GM12878 (cell line): ENCODE measurements at regions not wholly inside any gene's neighbourhood (a gene's known extent, or its start where the extent isn't known, plus 50 kb on each side); places are given as distances from the start of the nearest gene placed in this dataset.

ENCODE experiments used
- ATAC-seq: fragments of 200-7000 bp; cut with Tn5 transposase; 3 replicates; pipeline ENCODE4 v1.9.1; 2020; ENCODE audit warnings: mild to moderate bottlenecking, moderate library complexity
- BruUV-seq: library from RNA; stranded (reverse); fragments of 400-500 nt; replicated peaks from 2 replicates; lab custom pipeline; 2021; lab: Mats Ljungman, UMichigan
- CTCF ChIA-PET: fragments of 300-600 bp; sonication (Branson Sonifier 250); formaldehyde crosslinking; extraction: SDS; loops from one replicate; lab custom pipeline; 2021; ENCODE audit warnings: inconsistent platforms; lab: Yijun Ruan, JAX
- POLR2A ChIA-PET: fragments of 350-600 bp; formaldehyde crosslinking; extraction: SDS; loops from one replicate; lab custom pipeline; 2021; ENCODE audit warnings: inconsistent platforms; lab: Charles Lee
- RAD21 ChIA-PET: fragments of 300-600 bp; sonication (Branson Sonifier 250); formaldehyde crosslinking; loops from one replicate; lab custom pipeline; 2023; ENCODE audit warnings: antibody characterized with exemption; ENCODE audit not compliant: unreplicated experiment; lab: Charles Lee
- SMC1A ChIA-PET: fragments of 300-600 bp; sonication (Branson Sonifier 250); formaldehyde crosslinking; loops from one replicate; lab custom pipeline; 2023; ENCODE audit not compliant: unreplicated experiment, uncharacterized antibody; lab: Charles Lee
- DNase-seq: peaks from one replicate; pipeline ENCODE4 v3.0.0-alpha.2; 2011; ENCODE audit warnings: low read depth, low spot score
- FAIRE-seq: peaks from 3 replicates; lab custom pipeline; 2011; peaks lifted over from hg19 to GRCh38; lab: Jason Lieb, UNC
- H2AFZ ChIP-seq: 2 replicates; pipeline ENCODE4 v1.6.0; 2011; ENCODE audit warnings: low read depth, low read length, control low read depth; ENCODE audit not compliant: control insufficient read depth
- H3K27ac ChIP-seq: 2 replicates; pipeline ENCODE4 v1.5.1; 2011; ENCODE audit warnings: control low read depth; ENCODE audit not compliant: control insufficient read depth, insufficient read depth
- H3K27me3 ChIP-seq, 2 experiments: replicated peaks in 1 of 2; 2 replicates each; pipeline versions ENCODE4 v1.6.0 to v1.6.1; 2011; ENCODE audit warnings: low read length in 1 of 2; ENCODE audit not compliant: control insufficient read depth in 2 of 2, insufficient read depth in 2 of 2
- H3K36me3 ChIP-seq, 2 experiments: 2 replicates each; pipeline ENCODE4 v1.5.1; 2011; ENCODE audit warnings: low read length in 1 of 2; ENCODE audit not compliant: control insufficient read depth in 2 of 2, insufficient read depth in 2 of 2
- H3K4me1 ChIP-seq: 2 replicates; pipeline ENCODE4 v1.6.1; 2011; ENCODE audit warnings: mild to moderate bottlenecking, low read length, moderate library complexity, mixed read lengths; ENCODE audit not compliant: control insufficient read depth, insufficient read depth
- H3K4me2 ChIP-seq: 2 replicates; pipeline ENCODE4 v1.6.0; 2011; ENCODE audit warnings: control low read depth; ENCODE audit not compliant: control insufficient read depth, insufficient read depth
- H3K4me3 ChIP-seq: fragments of 200-600 bp; sonication (generic); 2 replicates; pipeline ENCODE4 v1.5.1; 2016
- H3K79me2 ChIP-seq: 2 replicates; pipeline ENCODE4 v1.6.0; 2011; ENCODE audit warnings: low read length; ENCODE audit not compliant: control insufficient read depth, insufficient read depth
- H3K9ac ChIP-seq: 2 replicates; pipeline ENCODE4 v1.8.0; 2011; ENCODE audit warnings: low read length, control low read depth, mixed read lengths; ENCODE audit not compliant: control insufficient read depth, insufficient read depth
- H3K9me3 ChIP-seq: replicated peaks from 3 replicates; pipeline ENCODE4 v1.5.1; 2011; ENCODE audit warnings: mild to moderate bottlenecking, low read length; ENCODE audit not compliant: control insufficient read depth, insufficient read depth
- H4K20me1 ChIP-seq: 2 replicates; pipeline ENCODE4 v1.6.0; 2011; ENCODE audit not compliant: control insufficient read depth, insufficient read depth
- BACH1 ChIP-seq: fragments of 450-650 bp; IDR thresholded peaks from 2 replicates; pipeline ENCODE4 v1.6.1; 2017; ENCODE audit warnings: mild to moderate bottlenecking, borderline replicate concordance
- BCL11A ChIP-seq: IDR thresholded peaks from 2 replicates; pipeline ENCODE4 v1.6.1; 2011; ENCODE audit warnings: low read depth, low read length
- CEBPZ ChIP-seq: fragments of 150-350 bp; IDR thresholded peaks from 2 replicates; pipeline ENCODE4 v1.6.1; 2016; ENCODE audit warnings: low read depth, low read length
- HDAC6 ChIP-seq: fragments of 200-600 bp; sonication (generic); IDR thresholded peaks from one replicate; pipeline ENCODE4 v1.8.0; 2017; ENCODE audit warnings: antibody characterized with exemption; ENCODE audit not compliant: unreplicated experiment
- IRF5 ChIP-seq: fragments of 450-650 bp; IDR thresholded peaks from 2 replicates; pipeline ENCODE4 v1.6.1; 2017; ENCODE audit warnings: borderline replicate concordance
- MEF2A ChIP-seq: IDR thresholded peaks from 2 replicates; pipeline ENCODE4 v1.6.1; 2011; ENCODE audit warnings: low read depth, mild to moderate bottlenecking, low read length, moderate library complexity; ENCODE audit not compliant: insufficient read depth
- MYB ChIP-seq: fragments of 150-350 bp; IDR thresholded peaks from 2 replicates; pipeline ENCODE4 v1.6.1; 2014; ENCODE audit warnings: mild to moderate bottlenecking, low read depth, low read length, borderline replicate concordance
- PRDM15 ChIP-seq: fragments of 450-650 bp; formaldehyde crosslinking; IDR thresholded peaks from 2 replicates; pipeline ENCODE4 v1.4.0; 2020; ENCODE audit warnings: mild to moderate bottlenecking, moderate library complexity
- RCOR1 ChIP-seq: conservative IDR thresholded peaks from 2 replicates; pipeline ENCODE4 v1.6.1; 2012; ENCODE audit warnings: low read depth, low read length, improper control_type of control experiment
- TCF7 ChIP-seq: IDR thresholded peaks from 2 replicates; pipeline ENCODE4 v1.6.1; 2014; ENCODE audit warnings: antibody characterized with exemption, borderline replicate concordance
- USF1 ChIP-seq: IDR thresholded peaks from 2 replicates; pipeline ENCODE4 v1.6.1; 2011; ENCODE audit warnings: borderline replicate concordance, low read depth, mild to moderate bottlenecking, moderate library complexity, mixed read lengths, low read length; ENCODE audit not compliant: insufficient read depth; ENCODE audit errors: extremely low read length
- ZNF207 ChIP-seq: fragments of 450-650 bp; IDR thresholded peaks from 2 replicates; pipeline ENCODE4 v1.6.1; 2014; ENCODE audit warnings: antibody characterized with exemption, mild to moderate bottlenecking, borderline replicate concordance
- WGBS: methylation state at CpG from one replicate; pipeline ENCODE4 v1.1.6; 2016; ENCODE audit warnings: low lambda C conversion rate; ENCODE audit not compliant: insufficient replicate concordance, insufficient coverage; ENCODE audit errors: missing lambda C conversion rate; 5-methylcytosine and 5-hydroxymethylcytosine counted together
- in situ Hi-C: fragments of 300-500 bp; cut with MboI; formaldehyde crosslinking; loops from 9 replicates; pipeline ENCODE4 v1.14.3; 2018; ENCODE audit warnings: mixed read lengths
- intact Hi-C: fragments of 100-400 bp; cut with micrococcal nuclease; formaldehyde crosslinking; loops from one replicate; pipeline ENCODE4 v1.14.2; 2022; ENCODE audit not compliant: unreplicated experiment
- TF ChIP-seq, protein P1 (sequence below): IDR thresholded peaks from 2 replicates; pipeline ENCODE4 v1.6.1; 2011; ENCODE audit warnings: mild to moderate bottlenecking, low read depth, low read length, moderate library complexity; ENCODE audit not compliant: insufficient replicate concordance

- H3K79me2 ChIP-seq, result no peaks in the 10 kb centered on the region
- H3K27ac ChIP-seq, result no peak overlapping the region
- no peaks in the 10 kb centered on the region for H3K4me1 ChIP-seq
- no peaks in the 10 kb centered on the region for H3K36me3 ChIP-seq
- BruUV-seq, result no TSS peak
- H3K9me3 ChIP-seq, result no peaks in the 10 kb centered on the region
- 95% methylated on average over 2 of the region's 2 CpGs for WGBS
- no peak overlapping the region for H2AFZ ChIP-seq
- no peak overlapping the region for H3K9ac ChIP-seq
- POLR2A ChIA-PET, result no interaction called here
- RAD21 ChIA-PET, result no interaction called here
- TF ChIP-seq CEBPZ (no peak), HDAC6 (no peak), MYB (no peak), ZNF207 (no peak), PRDM15 (CRISPR knock-in tag) (no peak), MEF2A (no peak), IRF5 (no peak), TCF7 (no peak), RCOR1 (no peak), BCL11A (no peak), USF1 (no peak), BACH1 (no peak)
- TF ChIP-seq, protein P1, sequence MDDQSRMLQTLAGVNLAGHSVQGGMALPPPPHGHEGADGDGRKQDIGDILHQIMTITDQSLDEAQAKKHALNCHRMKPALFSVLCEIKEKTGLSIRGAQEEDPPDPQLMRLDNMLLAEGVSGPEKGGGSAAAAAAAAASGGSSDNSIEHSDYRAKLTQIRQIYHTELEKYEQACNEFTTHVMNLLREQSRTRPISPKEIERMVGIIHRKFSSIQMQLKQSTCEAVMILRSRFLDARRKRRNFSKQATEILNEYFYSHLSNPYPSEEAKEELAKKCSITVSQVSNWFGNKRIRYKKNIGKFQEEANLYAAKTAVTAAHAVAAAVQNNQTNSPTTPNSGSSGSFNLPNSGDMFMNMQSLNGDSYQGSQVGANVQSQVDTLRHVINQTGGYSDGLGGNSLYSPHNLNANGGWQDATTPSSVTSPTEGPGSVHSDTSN, result no peak
- ATAC-seq (no peak), DNase-seq (no peak), FAIRE-seq (no peak)
- intact Hi-C loops, result no loop called here
- in situ Hi-C loops, result loop anchor here (5.0 kb wide), 1 partner anchor 535 kb away; no protein-coding TSS in a partner anchor
- CTCF ChIA-PET, result no interaction called here
- SMC1A ChIA-PET, result no interaction called here
- H3K4me2 ChIP-seq, result no peak overlapping the region
- H3K27me3 ChIP-seq, result no peaks in the 10 kb centered on the region
- no peak overlapping the region for H3K4me3 ChIP-seq
- H4K20me1 ChIP-seq, result no peaks in the 10 kb centered on the region
These were observed 470.1 kb downstream of the MFSD1 start for GRCh38 chr3:159271799-159272512.
